GM21447 (cell line): ENCODE measurements at regions not wholly inside any gene's neighbourhood (a gene's known extent, or its start where the extent isn't known, plus 50 kb on each side); places are given as distances from the start of the nearest gene placed in this dataset.

Source experiments
- ATAC-seq: cut with Tn5 transposase; IDR thresholded peaks from one replicate; pipeline ENCODE4 v1.9.1; 2021; ENCODE audit not compliant: unreplicated experiment

GRCh38 chr5:20494706-20495105 is 506.7 kb upstream of the CDH18 start:
- no peak for ATAC-seq

- no peak for ATAC-seq
Measured at GRCh38 chr5:20486826-20487225, 498.8 kb upstream of the CDH18 start.

GRCh38 chr5:20476016-20476415 is 488.0 kb upstream of the CDH18 start:
- no peak for ATAC-seq

- no peak for ATAC-seq
Measured at GRCh38 chr5:20470997-20471396, 483.0 kb upstream of the CDH18 start.

- ATAC-seq, result no peak
Measured at GRCh38 chr5:20469792-20470191, 481.8 kb upstream of the CDH18 start.

- ATAC-seq, result no peak
Measured at GRCh38 chr5:20469390-20469789, 481.4 kb upstream of the CDH18 start.

- no peak for ATAC-seq
Measured at GRCh38 chr5:20466512-20466911, 478.5 kb upstream of the CDH18 start.

- no peak for ATAC-seq
Measured at GRCh38 chr5:20463206-20463605, 475.2 kb upstream of the CDH18 start.

GRCh38 chr5:20446121-20446520 is 458.1 kb upstream of the CDH18 start:
- no peak for ATAC-seq

- no peak for ATAC-seq
Measured at GRCh38 chr5:20445326-20445860, 457.4 kb upstream of the CDH18 start.

- ATAC-seq, result no peak
Measured at GRCh38 chr5:20434786-20435185, 446.8 kb upstream of the CDH18 start.

GRCh38 chr5:20420991-20421595 is 433.1 kb upstream of the CDH18 start:
- no peak for ATAC-seq
